Activated CD8-positive, alpha-beta T cell treated with anti-CD3 and anti-CD28 coated beads, Interleukin-2, amount 10 ng/mL, durations not matched to agents 7 days and 5 days (primary cell): ENCODE measurements at regions not wholly inside any gene's neighbourhood (a gene's known extent, or its start where the extent isn't known, plus 50 kb on each side); places are given as distances from the start of the nearest gene placed in this dataset.

ENCODE experiments used
- ATAC-seq: fragments of 150-1000 bp; cut with Tn5 transposase; one replicate; pipeline ENCODE4 v1.10.0; 2021; ENCODE audit warnings: moderate library complexity
- CTCF ChIA-PET: fragments of 350-600 bp; sonication (Branson Sonifier 250); formaldehyde crosslinking; loops from one replicate; lab custom pipeline; 2021; ENCODE audit warnings: antibody characterized with exemption; lab: Charles Lee
- POLR2A ChIA-PET: fragments of 350-600 bp; sonication (Branson Sonifier 250); formaldehyde crosslinking; loops from one replicate; lab custom pipeline; 2021; ENCODE audit warnings: antibody characterized with exemption; lab: Charles Lee
- DNase-seq: peaks from one replicate; pipeline ENCODE4 v3.0.0-alpha.2; 2020
- H3K27ac Mint-ChIP-seq: one replicate; pipeline ENCODE4 v1.8.0; 2021; ENCODE audit warnings: mild to moderate bottlenecking, mixed read lengths
- H3K27me3 Mint-ChIP-seq: one replicate; pipeline ENCODE4 v1.8.0; 2021; ENCODE audit warnings: low read depth, mixed read lengths
- H3K36me3 Mint-ChIP-seq: one replicate; pipeline ENCODE4 v1.8.0; 2021; ENCODE audit warnings: low read depth, mixed read lengths
- H3K4me1 Mint-ChIP-seq: one replicate; pipeline ENCODE4 v1.8.0; 2021; ENCODE audit warnings: low read depth, mixed read lengths
- H3K4me3 Mint-ChIP-seq: one replicate; pipeline ENCODE4 v1.8.0; 2021; ENCODE audit warnings: mild to moderate bottlenecking, mixed read lengths
- H3K9me3 Mint-ChIP-seq: one replicate; pipeline ENCODE4 v1.8.0; 2022; ENCODE audit warnings: mixed read lengths; ENCODE audit not compliant: insufficient read depth

DNA sequence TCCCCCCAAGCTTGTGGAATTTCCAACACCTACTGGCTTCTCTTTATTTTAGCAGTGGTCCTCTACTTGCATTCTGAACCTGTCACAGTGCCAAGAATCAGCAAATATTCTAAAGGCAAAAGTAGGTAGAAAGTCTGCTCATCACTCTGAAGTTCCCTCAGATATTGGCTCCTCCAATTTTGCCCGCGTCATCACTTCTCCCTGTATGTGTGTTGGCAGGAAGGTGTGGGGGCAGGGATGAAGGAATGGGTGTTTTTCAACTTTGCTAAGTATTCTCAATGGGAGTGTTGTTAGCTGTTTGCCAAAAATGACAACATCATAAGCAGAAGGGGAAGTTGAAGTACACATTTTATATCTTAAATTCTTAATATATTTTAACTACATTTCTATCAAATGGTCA is 226.2 kb downstream of the POLR1F start:
- H3K4me3 Mint-ChIP-seq, result no peak overlapping the region
- H3K27me3 Mint-ChIP-seq, result no peaks in the 10 kb centered on the region
- H3K36me3 Mint-ChIP-seq, result no peaks in the 10 kb centered on the region
- ChIA-PET CTCF (no interaction called here), POLR2A (no interaction called here)
- ATAC-seq (no peak), DNase-seq (no peak)
- H3K4me1 Mint-ChIP-seq, result no peaks in the 10 kb centered on the region
- peaks cover 5% of the 10 kb centered on the region for H3K9me3 Mint-ChIP-seq
- H3K27ac Mint-ChIP-seq, result no peak overlapping the region

DNA sequence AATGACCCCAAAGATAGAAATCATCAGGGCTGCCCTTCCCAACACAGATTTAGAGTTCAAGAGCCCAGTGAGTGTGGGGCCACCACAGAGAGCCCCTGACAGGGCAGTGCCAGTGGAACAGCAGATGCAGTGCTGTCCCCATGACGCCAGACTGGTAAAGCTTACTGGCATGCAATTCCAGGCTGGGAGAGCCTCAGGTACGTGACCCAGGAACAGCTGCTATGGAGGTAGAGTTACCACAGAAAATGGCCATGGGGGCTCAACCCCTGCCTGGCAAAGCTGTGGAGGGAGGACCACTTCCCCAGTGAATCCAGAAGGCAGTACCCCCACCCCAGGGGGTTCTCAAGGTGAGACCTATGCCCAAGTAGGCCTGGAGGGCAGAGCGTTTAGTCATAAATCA is 228.5 kb downstream of the POLR1F start:
- no peak overlapping the region for H3K27ac Mint-ChIP-seq
- POLR2A ChIA-PET, result no interaction called here

DNA sequence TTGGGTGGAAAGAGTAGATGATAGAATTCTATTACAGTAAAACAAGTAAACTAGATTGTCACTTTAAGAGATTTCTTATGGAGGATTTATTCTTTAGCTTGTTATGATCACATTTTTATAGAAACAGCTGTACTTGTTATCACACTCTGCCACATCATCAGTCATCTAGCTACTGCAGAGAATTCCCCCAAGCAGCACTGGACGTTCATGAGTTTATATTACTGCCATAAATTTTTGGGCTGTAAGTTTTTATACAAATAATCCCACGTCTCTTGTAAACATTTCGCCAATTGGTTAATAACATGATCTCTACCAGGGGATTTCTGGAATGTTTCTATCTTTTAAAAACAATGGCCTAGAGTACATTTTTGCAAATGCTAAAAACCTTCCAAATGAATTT is 238.8 kb downstream of the POLR1F start:
- ChIA-PET POLR2A (no interaction called here), CTCF (no interaction called here)
- ATAC-seq (no peak), DNase-seq (no peak)
- Mint-ChIP-seq H3K4me1 (no peaks in the 10 kb centered on the region), H3K36me3 (no peaks in the 10 kb centered on the region), H3K9me3 (no peaks in the 10 kb centered on the region), H3K27ac (no peak overlapping the region), H3K4me3 (no peak overlapping the region), H3K27me3 (no peaks in the 10 kb centered on the region)

More for the DNA sequence above, 228.5 kb downstream of the POLR1F start:
- ATAC-seq (no peak), DNase-seq (no peak)
- CTCF ChIA-PET, result no interaction called here
- no peak overlapping the region for H3K4me3 Mint-ChIP-seq
- no peaks in the 10 kb centered on the region for H3K9me3 Mint-ChIP-seq
- no peaks in the 10 kb centered on the region for H3K36me3 Mint-ChIP-seq
- no peaks in the 10 kb centered on the region for H3K27me3 Mint-ChIP-seq
- H3K4me1 Mint-ChIP-seq, result no peaks in the 10 kb centered on the region

DNA sequence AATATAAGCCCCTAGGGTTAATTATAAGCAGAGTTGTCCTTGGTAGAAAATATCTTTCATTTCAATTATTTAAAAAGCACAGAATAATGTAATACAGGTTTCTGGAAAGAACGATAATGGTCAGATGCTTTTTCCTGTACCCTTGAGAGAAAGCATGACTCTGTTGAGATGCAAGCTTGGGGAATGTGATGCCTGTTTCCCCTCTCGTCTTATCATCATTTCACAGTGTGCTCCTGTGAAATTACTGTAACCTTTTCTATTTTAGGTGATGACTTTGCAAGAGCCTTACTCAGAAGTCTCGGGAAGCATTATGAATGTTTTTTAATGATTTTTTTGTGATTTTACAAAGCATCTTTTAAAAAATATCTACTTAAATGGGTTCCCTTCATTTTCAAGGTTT is 243.0 kb downstream of the POLR1F start:
- H3K36me3 Mint-ChIP-seq, result no peaks in the 10 kb centered on the region
- no peak for DNase-seq
- no peak overlapping the region for H3K27ac Mint-ChIP-seq
- CTCF ChIA-PET, result no interaction called here
- H3K9me3 Mint-ChIP-seq, result no peaks in the 10 kb centered on the region
- no peak overlapping the region for H3K4me3 Mint-ChIP-seq
- ATAC-seq, result no peak
- H3K4me1 Mint-ChIP-seq, result no peaks in the 10 kb centered on the region
- H3K27me3 Mint-ChIP-seq, result no peaks in the 10 kb centered on the region
- POLR2A ChIA-PET, result no interaction called here

DNA sequence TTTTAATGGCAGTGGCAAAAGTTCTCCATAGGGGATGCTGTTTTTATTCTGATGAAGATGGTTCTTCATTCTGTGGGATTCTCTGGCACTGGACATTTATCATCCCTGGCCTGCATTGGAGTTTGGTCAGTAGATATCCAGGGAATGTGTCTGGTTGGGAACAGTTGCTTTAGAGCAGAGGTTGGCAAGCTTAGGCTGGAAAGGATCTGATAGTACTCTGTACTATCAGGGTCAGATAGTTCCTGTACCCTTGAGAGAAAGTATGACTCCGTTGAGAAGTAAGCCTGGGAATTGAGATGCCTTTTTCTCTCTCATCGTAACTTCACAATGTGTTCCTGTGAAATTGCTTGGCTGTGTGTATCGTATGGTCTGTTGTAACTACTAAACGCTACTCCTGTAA is 244.1 kb downstream of the POLR1F start:
- DNase-seq (no peak), ATAC-seq (no peak)
- Mint-ChIP-seq H3K4me3 (no peak overlapping the region), H3K27ac (no peak overlapping the region), H3K36me3 (no peaks in the 10 kb centered on the region), H3K27me3 (no peaks in the 10 kb centered on the region), H3K9me3 (no peaks in the 10 kb centered on the region), H3K4me1 (no peaks in the 10 kb centered on the region)
- ChIA-PET CTCF (no interaction called here), POLR2A (no interaction called here)

DNA sequence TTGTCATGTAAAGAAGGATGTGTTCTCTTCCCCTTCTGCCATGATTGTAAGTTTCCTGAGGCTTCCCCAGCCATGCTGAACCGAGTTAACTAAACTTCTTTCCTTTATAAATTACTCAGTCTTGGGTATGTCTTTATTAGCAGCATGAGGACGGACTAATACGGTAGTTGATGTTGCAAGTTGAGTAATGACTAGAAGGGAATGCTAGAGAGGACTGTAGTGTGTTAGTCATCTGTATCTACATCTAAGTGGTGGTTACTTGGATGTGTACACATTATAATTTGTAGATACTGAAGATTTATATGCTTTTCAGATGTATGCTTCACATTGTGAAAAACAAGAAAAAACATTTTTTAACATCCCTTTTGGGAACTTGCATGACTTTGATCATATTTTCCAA is 244.6 kb downstream of the POLR1F start:
- no peaks in the 10 kb centered on the region for H3K4me1 Mint-ChIP-seq
- ATAC-seq (no peak), DNase-seq (no peak)
- H3K9me3 Mint-ChIP-seq, result no peaks in the 10 kb centered on the region
- no peak overlapping the region for H3K27ac Mint-ChIP-seq
- POLR2A ChIA-PET, result no interaction called here
- no peaks in the 10 kb centered on the region for H3K27me3 Mint-ChIP-seq
- CTCF ChIA-PET, result no interaction called here
- no peak overlapping the region for H3K4me3 Mint-ChIP-seq
- no peaks in the 10 kb centered on the region for H3K36me3 Mint-ChIP-seq

DNA sequence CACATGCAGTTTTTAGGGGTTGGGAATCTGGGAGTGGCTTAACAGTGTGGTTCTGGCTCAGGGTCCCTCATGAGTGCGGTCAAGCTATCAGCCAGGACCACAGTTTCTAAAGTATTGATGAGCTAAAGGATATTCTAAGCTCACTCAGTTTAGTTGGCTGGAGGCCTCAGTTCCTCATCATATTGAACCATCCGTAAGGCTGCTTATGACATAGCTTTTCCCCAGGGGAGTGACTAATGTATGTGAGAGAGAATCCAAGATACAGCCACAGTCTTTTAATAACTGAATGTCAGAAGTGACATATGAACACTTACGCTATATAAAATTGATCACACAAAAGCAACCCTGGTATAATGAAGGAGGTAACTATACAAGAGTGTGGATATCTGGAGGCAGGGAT is 245.3 kb downstream of the POLR1F start:
- ChIA-PET CTCF (no interaction called here), POLR2A (no interaction called here)
- H3K4me3 Mint-ChIP-seq, result no peak overlapping the region
- H3K27me3 Mint-ChIP-seq, result no peaks in the 10 kb centered on the region
- no peaks in the 10 kb centered on the region for H3K9me3 Mint-ChIP-seq
- DNase-seq, result no peak
- ATAC-seq, result no peak
- H3K4me1 Mint-ChIP-seq, result no peaks in the 10 kb centered on the region
- H3K36me3 Mint-ChIP-seq, result no peaks in the 10 kb centered on the region
- H3K27ac Mint-ChIP-seq, result no peak overlapping the region

DNA sequence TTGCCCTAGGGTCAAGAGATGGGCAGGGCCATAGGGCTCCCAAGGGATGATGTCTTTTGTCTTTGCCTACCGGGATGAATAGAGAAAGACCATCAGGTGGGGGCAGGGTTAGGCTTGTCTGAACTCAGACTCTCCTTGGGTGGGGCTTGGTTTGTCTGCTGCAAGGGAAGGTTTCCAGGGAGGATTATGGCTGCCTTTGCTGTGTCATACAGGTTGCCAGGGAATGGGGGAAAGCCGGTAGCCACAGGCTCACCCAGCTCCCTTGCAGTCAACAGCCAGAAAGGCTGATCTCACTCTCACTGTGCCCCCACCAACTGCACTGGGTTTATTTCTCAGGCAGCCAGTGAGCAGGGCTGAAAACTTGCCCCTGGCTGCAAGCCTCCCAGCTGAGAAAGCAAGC is 253.2 kb downstream of the POLR1F start:
- DNase-seq (no peak), ATAC-seq (no peak)
- Mint-ChIP-seq H3K27ac (no peak overlapping the region), H3K4me1 (no peaks in the 10 kb centered on the region), H3K9me3 (peaks cover 4% of the 10 kb centered on the region), H3K36me3 (no peaks in the 10 kb centered on the region), H3K27me3 (no peaks in the 10 kb centered on the region), H3K4me3 (no peak overlapping the region)
- POLR2A ChIA-PET, result no interaction called here
- CTCF ChIA-PET, result no interaction called here

DNA sequence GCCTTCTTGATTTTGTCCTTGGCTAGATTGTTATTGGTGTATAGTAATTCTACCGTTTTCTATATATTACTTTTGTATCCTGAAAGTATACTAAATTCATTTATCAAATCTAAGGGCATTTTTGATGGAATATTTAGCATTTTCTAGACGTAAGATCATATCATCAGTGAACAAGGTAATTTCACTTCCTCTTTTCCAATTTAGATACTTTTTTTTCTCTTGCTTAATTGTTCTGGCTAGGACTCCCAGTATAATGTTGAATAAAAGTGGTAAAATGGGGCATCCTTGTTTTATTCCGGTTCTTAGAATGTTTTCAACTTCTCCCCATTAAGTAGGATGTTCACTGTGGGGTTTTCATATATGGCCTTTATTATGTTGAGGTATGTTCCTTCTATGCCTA is 260.7 kb downstream of the POLR1F start:
- ATAC-seq (no peak), DNase-seq (no peak)
- Mint-ChIP-seq H3K36me3 (no peaks in the 10 kb centered on the region), H3K27me3 (no peaks in the 10 kb centered on the region), H3K4me1 (no peaks in the 10 kb centered on the region), H3K9me3 (peaks cover 7% of the 10 kb centered on the region), H3K27ac (no peak overlapping the region), H3K4me3 (no peak overlapping the region)
- CTCF ChIA-PET, result no interaction called here
- POLR2A ChIA-PET, result no interaction called here

DNA sequence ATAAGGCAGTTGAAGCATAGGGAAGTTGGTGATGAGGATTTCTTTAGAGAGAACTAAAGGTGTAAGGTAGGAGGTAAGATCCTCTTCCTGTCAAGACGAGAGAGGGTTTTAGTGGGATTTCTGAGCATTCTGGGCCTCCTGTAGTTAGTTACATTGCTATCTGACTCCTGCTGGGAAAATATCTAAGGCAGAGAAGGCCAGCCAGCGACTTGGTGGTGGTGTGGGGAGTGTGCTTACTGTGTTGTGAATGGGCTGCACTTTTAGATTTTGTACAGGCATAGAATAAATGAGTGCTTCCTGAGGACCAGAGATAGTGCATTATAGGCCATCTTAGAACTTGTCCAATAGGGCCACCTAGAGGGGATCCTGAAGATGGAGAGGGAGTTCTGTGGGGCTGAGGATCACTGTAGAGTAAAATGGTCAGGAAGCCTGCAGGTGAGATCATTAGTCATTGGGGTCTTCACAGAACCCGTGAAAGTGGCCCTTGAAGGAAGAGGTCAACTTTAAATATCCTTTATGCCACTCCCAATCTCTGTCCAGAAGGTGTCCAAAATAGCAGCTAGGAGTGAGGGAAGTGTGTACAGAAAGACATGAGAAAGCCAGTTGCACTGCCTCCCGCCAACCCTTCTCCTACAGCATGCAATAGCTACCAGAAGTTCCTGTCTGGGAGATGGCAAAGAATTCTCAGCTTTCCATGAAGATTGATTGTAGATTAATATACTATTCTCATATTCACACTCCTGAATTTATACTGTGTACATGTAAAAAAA is 266.6 kb downstream of the POLR1F start:
- Mint-ChIP-seq H3K4me1 (no peaks in the 10 kb centered on the region), H3K4me3 (no peak overlapping the region), H3K36me3 (no peaks in the 10 kb centered on the region), H3K27ac (no peak overlapping the region), H3K9me3 (no peaks in the 10 kb centered on the region), H3K27me3 (no peaks in the 10 kb centered on the region)
- ChIA-PET POLR2A (no interaction called here), CTCF (no interaction called here)
- DNase-seq, result no peak
- no peak for ATAC-seq

DNA sequence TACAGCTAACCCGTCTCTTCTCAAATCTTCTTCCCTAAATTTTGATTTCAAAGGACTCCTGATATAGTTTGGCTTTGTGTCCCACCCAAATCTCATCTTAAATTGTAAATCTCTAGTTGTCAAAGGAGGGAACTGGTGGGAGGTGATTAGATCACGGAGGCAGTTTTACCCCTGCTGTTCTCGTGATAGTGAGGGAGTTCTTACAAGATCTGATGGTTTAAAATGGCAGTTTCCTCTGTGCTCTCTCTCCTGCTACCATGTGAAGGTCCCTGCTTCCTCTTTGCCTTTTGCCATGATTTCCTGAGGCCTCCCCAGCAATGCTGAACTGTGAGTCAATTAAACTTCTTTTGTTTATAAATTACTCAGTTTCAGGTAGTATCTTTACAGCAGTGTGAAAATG is 269.3 kb downstream of the POLR1F start:
- no peak for DNase-seq
- H3K27me3 Mint-ChIP-seq, result no peaks in the 10 kb centered on the region

DNA sequence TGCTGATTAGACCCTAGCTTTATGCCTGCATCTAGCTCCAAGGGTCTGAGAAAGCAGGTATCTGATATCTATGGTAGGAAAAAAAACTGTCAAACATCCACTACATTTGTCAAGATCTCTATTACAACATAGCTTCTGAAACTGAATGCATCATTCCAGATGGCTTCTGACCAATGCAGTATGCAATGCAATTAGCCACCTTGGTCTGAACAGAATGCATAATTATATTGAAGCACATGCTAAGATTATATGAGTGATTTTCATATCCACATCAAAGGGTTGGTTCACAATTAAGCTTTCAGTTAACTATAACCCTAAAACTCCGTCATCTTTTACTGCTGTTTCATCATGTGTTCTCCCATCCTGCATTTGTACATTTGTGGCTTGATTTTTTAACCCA is 271.4 kb downstream of the POLR1F start:
- ChIA-PET POLR2A (no interaction called here), CTCF (no interaction called here)
- Mint-ChIP-seq H3K27ac (no peak overlapping the region), H3K9me3 (no peaks in the 10 kb centered on the region), H3K4me1 (no peaks in the 10 kb centered on the region), H3K27me3 (no peaks in the 10 kb centered on the region), H3K36me3 (no peaks in the 10 kb centered on the region), H3K4me3 (no peak overlapping the region)
- DNase-seq (no peak), ATAC-seq (no peak)

More for the DNA sequence above, 269.3 kb downstream of the POLR1F start:
- Mint-ChIP-seq H3K36me3 (no peaks in the 10 kb centered on the region), H3K4me3 (no peak overlapping the region), H3K27ac (no peak overlapping the region), H3K9me3 (no peaks in the 10 kb centered on the region), H3K4me1 (no peaks in the 10 kb centered on the region)
- POLR2A ChIA-PET, result no interaction called here
- ATAC-seq, result no peak
- CTCF ChIA-PET, result no interaction called here

DNA sequence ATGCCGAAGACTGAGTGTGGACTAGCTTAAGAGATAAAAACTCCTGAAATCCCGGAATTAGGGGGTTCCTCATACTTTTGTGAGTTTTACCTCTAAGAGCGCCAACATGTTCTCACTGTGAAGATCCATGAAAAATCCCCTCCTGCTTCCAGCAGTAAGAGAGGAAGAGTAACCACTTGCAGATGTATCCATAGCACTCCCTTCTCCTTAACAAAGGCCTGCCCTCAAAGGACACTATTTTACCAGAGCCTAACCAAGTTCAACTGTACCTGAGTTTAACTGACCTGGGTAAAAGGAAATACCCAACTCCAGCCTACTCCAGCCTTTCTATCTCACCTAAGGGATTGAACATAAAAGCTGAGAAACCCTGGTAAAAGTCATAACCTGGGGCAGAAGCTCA is 280.9 kb downstream of the POLR1F start:
- Mint-ChIP-seq H3K27me3 (no peaks in the 10 kb centered on the region), H3K4me3 (no peak overlapping the region), H3K36me3 (no peaks in the 10 kb centered on the region), H3K9me3 (no peaks in the 10 kb centered on the region), H3K27ac (no peak overlapping the region), H3K4me1 (no peaks in the 10 kb centered on the region)
- ChIA-PET CTCF (no interaction called here), POLR2A (no interaction called here)
- ATAC-seq, result no peak
- DNase-seq, result no peak
